GM21390 (cell line): ENCODE measurements at regions not wholly inside any gene's neighbourhood (a gene's known extent, or its start where the extent isn't known, plus 50 kb on each side); places are given as distances from the start of the nearest gene placed in this dataset.

Experiments used
- ATAC-seq: cut with Tn5 transposase; IDR thresholded peaks from one replicate; pipeline ENCODE4 v1.9.1; 2021; ENCODE audit not compliant: unreplicated experiment

DNA sequence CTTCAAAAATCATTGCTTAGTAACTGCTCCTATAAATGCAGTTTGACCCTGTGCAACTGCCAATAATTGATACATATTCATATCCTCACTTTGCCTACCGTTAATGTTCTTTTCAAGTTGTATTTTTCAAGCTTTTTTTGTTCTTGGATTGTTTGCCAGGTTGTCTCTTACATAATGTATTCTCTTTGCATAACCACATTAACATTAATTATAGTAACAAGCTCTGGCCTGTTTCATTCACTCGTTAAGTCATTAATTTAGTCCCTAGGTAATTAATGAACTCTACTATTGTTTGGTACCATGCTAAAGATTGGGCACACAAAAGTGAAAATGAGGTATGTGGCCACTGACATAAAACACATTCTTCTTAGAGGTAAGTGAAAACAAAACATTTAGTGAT lies 1338.8 kb downstream of the NSUN3 start:
- ATAC-seq: no peak

- ATAC-seq: no peak
Observed at GRCh38 chr3:95407709-95408463, 1345.0 kb downstream of the NSUN3 start.

DNA sequence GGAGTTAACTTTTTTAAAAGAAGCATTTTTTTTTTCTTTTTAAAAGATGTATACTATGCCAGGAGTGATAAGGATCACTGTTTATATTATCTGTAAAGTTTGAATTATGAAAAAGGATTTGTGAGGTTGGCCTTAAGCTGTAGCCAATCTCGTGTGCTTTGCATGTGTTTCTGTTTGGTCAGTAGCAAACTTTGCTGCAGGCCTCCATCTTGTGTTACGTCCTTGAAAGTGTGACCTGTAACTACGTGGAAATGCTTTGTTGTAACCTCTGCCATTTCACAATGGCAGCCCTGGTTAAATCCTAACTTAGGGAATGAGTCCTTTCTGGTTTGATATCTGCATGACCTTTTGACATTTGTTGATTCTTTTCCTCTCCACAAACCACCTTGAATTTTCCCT lies 1345.6 kb downstream of the NSUN3 start:
- no peak for ATAC-seq

GRCh38 chr3:95418251-95418650 lies 1355.4 kb downstream of the NSUN3 start:
- ATAC-seq: no peak

GRCh38 chr3:95424279-95424678 lies 1361.4 kb downstream of the NSUN3 start:
- no peak for ATAC-seq

DNA sequence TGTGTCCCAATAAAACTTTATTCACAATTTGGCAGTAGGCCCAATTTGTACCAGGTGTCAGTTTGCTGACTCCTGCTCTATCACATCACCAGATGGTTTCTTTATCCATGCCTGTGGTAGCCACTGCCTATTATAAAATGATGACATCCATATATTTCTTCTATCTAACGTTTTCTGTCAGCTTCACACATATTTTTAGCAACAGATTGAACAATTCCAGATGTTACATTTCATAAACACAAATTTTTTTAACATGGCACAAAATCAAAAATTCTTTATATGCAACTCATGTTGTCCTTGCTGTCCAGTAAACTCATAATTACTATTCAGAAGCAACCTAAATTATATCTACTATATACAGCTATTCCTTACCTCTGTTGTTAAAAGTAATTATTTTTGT lies 1371.6 kb downstream of the NSUN3 start:
- no peak for ATAC-seq

- ATAC-seq: no peak
Observed at GRCh38 chr3:95437409-95437808, 1374.5 kb downstream of the NSUN3 start.

- ATAC-seq: no peak
Observed at GRCh38 chr3:95438274-95438673, 1375.4 kb downstream of the NSUN3 start.

DNA sequence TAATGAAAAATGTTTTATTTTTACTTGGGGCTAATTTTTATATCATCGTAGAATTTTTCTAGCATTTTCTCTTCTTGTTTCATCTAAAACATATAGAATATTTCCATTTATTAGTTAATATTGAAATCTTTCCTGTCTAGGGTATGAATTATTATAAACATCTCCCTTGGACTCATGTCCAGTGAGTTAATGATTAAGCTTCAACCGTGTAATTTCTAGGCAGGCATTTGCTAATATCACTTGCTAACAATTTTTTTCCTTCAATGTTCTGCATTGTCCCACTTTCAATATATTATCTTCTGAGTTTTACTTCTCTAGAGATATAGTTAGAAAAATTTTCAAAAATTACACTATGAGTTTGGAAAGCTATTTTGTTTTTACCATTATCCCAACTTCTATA lies 1371.6 kb upstream of the EPHA6 start:
- no peak for ATAC-seq

DNA sequence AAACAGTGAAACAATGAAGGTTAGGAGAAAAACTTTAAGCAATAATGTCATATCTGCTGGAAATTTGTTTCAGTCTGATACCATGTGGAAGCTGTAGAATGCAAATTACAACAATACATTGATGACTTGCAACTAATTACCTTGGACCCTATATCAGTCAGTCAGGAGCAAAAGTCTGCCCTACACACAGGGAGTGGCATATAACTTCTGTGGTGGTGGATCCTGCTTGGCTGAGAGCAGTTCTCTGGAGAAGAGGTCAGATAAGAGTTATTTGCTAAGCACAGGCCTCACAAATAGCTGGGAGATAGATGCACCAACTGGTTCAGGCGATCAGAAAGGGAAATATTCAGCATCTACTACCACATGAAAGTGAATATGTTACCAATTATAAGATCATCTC lies 1364.6 kb upstream of the EPHA6 start:
- ATAC-seq: no peak

GRCh38 chr3:95453242-95453641 lies 1361.2 kb upstream of the EPHA6 start:
- ATAC-seq: no peak

GRCh38 chr3:95456835-95457234 lies 1357.6 kb upstream of the EPHA6 start:
- no peak for ATAC-seq

DNA sequence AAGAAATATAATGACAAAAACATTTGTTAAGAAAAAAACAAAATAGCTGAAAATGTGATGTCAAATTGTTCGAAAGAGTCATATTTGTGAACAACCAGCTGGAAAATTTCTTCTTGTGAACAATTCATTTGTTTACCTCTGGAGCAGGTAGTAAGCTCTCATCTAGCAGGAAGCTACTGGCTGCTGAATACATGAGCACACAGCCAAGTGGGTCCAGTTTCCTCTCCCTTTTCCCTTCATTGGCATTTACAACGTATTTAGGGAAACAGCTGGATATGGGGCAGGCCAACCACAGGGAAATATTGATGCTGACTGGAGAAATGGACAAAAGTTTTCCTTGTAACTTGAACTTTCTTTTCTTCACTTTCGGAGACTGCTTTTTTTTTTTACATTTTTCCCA lies 1354.7 kb upstream of the EPHA6 start:
- no peak for ATAC-seq

- ATAC-seq: no peak
Observed at GRCh38 chr3:95460274-95460673, 1354.1 kb upstream of the EPHA6 start.

DNA sequence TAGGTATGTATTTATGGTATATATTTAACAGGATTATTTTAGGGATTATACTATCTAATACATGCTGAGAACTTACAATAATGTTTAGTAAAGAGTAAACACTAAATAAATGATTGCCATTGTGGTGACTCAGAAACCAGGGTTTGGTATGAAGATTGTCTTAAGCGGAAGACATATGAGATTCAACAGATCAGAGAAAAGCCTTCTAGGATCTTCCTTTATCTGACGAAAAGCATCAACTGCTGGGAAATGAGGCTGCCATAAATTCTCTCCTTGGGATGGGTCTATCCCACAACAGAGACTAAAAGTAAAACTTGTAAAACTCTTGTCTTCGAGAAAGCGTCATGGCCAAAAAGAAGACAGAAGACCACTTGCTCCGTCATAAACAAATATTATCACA lies 1352.2 kb upstream of the EPHA6 start:
- ATAC-seq: no peak

DNA sequence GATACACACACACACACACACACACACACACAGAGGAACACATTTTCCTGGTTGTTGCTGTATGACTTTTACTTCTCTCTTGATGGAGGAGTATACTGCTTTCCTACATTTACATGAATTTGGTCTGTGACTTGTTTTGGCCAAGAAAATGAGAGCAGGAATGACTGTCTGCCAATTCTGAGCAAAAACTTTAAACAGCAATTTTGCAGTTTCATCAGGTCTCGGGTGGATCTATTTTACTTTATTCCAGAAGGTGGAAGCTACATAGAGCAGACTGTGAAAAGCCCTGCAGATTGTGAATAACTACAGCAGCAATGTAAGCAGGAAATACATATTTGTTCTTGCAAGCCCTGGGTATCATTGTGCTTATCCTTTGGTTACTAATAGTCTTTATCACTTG lies 1350.0 kb upstream of the EPHA6 start:
- no peak for ATAC-seq

GRCh38 chr3:95468331-95468730 lies 1346.1 kb upstream of the EPHA6 start:
- ATAC-seq: no peak

DNA sequence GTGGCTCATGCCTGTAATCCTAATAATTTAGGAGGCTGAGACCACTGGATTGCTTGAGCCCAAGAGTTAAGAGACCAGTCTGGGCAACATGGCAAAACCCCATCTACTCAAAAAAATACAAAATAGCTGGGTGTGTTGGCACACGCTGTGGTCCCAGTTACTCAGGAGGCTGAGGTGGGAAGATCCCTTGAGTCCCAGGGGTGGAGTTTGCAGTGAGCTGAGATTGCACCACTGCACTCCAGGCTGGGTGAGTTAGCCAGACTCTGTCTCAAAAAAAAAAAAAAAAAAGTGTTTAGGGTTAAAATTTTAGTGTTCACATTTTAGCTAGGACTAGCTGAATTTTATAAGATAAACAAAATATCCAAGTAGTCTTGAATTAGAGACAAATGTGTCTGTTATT lies 1340.1 kb upstream of the EPHA6 start:
- ATAC-seq: no peak

DNA sequence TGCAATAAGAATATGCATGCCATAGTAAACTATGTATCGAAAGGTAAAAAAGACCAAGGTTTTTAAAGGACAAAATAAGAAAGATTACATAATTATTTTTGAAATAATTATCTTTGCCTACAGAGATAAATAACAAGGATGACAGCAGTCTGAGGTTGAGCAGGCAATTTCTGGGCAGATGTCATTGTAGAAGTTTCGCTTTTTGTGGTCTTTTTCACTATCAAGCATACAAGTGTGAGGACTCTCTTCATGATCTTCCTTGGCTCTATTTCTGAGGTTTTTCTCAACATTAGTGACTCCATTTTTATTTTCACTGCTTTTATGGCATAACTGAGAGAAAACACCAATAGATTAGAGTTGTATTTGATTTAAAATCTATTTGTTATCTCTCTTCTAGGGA lies 1337.9 kb upstream of the EPHA6 start:
- no peak for ATAC-seq

DNA sequence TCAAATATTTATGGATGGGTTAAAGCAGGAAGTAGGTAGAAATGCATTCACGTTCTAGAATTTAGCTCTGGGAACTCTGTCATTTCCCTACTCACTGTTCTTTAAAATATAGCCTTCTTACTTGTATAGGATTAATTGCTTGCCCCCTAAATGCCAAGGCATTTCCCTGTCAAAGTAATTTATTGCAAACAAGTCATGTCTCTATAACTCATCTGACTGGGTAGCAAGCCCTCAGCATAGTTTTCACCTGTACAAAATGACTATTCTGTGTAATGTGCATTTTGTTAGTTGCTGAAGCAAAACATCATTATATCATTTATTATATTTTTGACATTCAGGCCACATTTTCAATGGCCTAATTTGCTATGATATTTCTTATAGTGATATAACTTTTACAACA lies 1308.2 kb upstream of the EPHA6 start:
- no peak for ATAC-seq

DNA sequence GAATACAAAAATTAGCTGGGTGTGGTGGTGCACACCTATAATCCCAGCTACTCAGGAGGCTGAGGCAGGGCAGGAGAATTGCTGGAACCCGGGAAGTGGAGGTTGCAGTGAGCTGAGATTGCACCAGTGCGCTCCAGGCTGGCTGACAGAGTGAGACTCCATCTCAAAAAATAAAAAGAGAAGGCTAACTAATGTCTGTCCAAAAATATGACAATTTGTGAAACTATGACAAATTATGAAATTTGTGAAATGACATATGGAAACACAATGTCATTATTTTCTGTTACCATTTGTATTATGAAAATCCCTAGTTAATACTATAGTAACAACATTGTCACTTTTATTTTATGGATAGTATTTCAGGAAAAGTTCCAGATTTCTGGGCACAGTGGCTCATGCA lies 1306.3 kb upstream of the EPHA6 start:
- ATAC-seq: no peak

- ATAC-seq: no peak
Observed at GRCh38 chr3:95511828-95512227, 1302.6 kb upstream of the EPHA6 start.

- ATAC-seq: no peak
Observed at GRCh38 chr3:95514260-95514659, 1300.1 kb upstream of the EPHA6 start.
